ENCODE measurements at regions not wholly inside any gene's neighbourhood (a gene's known extent, or its start where the extent isn't known, plus 50 kb on each side); places are given as distances from the start of the nearest gene placed in this dataset.

GRCh38 chr10:83678850-83679249, 460.5 kb upstream of the GHITM start:
- Histone ChIP-seq H3K36me3 (replicated peaks in 1 of 2; ENCODE audit: control insufficient read depth in 2 of 2, insufficient read depth in 2 of 2, low read length in 2 of 2) (no peaks in the 10 kb centered on the region), H2BK5ac (ENCODE audit: low read length) (no peak overlapping the region), H4K91ac (ENCODE audit: low read depth, low read length, poor library complexity) (no peak overlapping the region), H3K9ac (ENCODE audit: low read depth, low read length, poor library complexity) (no peak overlapping the region), H3K4ac (ENCODE audit: low read length) (no peak overlapping the region), H2BK12ac (ENCODE audit: low read length) (no peak overlapping the region), H3K4me3 (ENCODE audit: low read length in 2 of 2) (no peak overlapping the region), H3K27me3 (ENCODE audit: control insufficient read depth in 3 of 3, insufficient read depth in 3 of 3, low read depth in 1 of 3, low read length in 3 of 3) (no peaks in the 10 kb centered on the region), H4K8ac (ENCODE audit: low read depth, low read length) (no peak overlapping the region), H3K4me2 (ENCODE audit: insufficient read depth, low read length, poor library complexity, severe bottlenecking) (no peak overlapping the region), H3K18ac (ENCODE audit: low read length) (no peak overlapping the region), H3K4me1 (ENCODE audit: control insufficient read depth in 2 of 2, insufficient read depth in 1 of 2, low read depth in 1 of 2, low read length in 2 of 2) (peaks cover 0 to 2% of the 10 kb centered on the region in 2 donors), H2BK120ac (ENCODE audit: low read depth, low read length) (no peak overlapping the region), H2AFZ (ENCODE audit: low read length) (no peak overlapping the region), H3K27ac (replicated peaks; ENCODE audit: low read length) (no peak overlapping the region), H3K14ac (ENCODE audit: low read length) (no peak overlapping the region), H2AK5ac (ENCODE audit: low read depth, low read length) (no peak overlapping the region), H3K23ac (ENCODE audit: low read depth, low read length, poor library complexity) (no peak overlapping the region), H3K9me3 (replicated peaks in 1 of 2; ENCODE audit: control insufficient read depth in 2 of 2, insufficient read depth in 1 of 2, low read depth in 1 of 2, low read length in 2 of 2) (no peaks in the 10 kb centered on the region), H3K79me1 (ENCODE audit: low read depth, low read length) (no peaks in the 10 kb centered on the region), H2BK15ac (ENCODE audit: low read length) (no peak overlapping the region)
- no CpG with 5 or more reads among the region's 3 CpGs for WGBS, 2 donors (ENCODE audit: extremely low coverage in 2 of 2, insufficient read length in 2 of 2, insufficient replicate concordance in 1 of 2)
- DNase-seq (ENCODE audit: low spot score) = no peak

GRCh38 chr10:83680470-83680891, 458.8 kb upstream of the GHITM start:
- Histone ChIP-seq H4K91ac (ENCODE audit: low read depth, low read length, poor library complexity) (no peak overlapping the region), H3K27ac (replicated peaks; ENCODE audit: low read length) (no peak overlapping the region), H3K36me3 (replicated peaks in 1 of 2; ENCODE audit: control insufficient read depth in 2 of 2, insufficient read depth in 2 of 2, low read length in 2 of 2) (no peaks in the 10 kb centered on the region), H3K79me1 (ENCODE audit: low read depth, low read length) (no peaks in the 10 kb centered on the region), H3K9me3 (replicated peaks in 1 of 2; ENCODE audit: control insufficient read depth in 2 of 2, insufficient read depth in 1 of 2, low read depth in 1 of 2, low read length in 2 of 2) (no peaks in the 10 kb centered on the region), H3K4me1 (ENCODE audit: control insufficient read depth in 2 of 2, insufficient read depth in 1 of 2, low read depth in 1 of 2, low read length in 2 of 2) (peaks cover 0 to 2% of the 10 kb centered on the region in 2 donors), H2AFZ (ENCODE audit: low read length) (no peak overlapping the region), H3K18ac (ENCODE audit: low read length) (no peak overlapping the region), H3K14ac (ENCODE audit: low read length) (no peak overlapping the region), H2BK120ac (ENCODE audit: low read depth, low read length) (no peak overlapping the region), H3K23ac (ENCODE audit: low read depth, low read length, poor library complexity) (no peak overlapping the region), H2BK12ac (ENCODE audit: low read length) (no peak overlapping the region), H3K9ac (ENCODE audit: low read depth, low read length, poor library complexity) (no peak overlapping the region), H2BK15ac (ENCODE audit: low read length) (no peak overlapping the region), H3K4ac (ENCODE audit: low read length) (no peak overlapping the region), H3K4me3 (ENCODE audit: low read length in 2 of 2) (no peak overlapping the region), H3K27me3 (ENCODE audit: control insufficient read depth in 3 of 3, insufficient read depth in 3 of 3, low read depth in 1 of 3, low read length in 3 of 3) (no peaks in the 10 kb centered on the region), H2BK5ac (ENCODE audit: low read length) (no peak overlapping the region), H4K8ac (ENCODE audit: low read depth, low read length) (no peak overlapping the region), H3K4me2 (ENCODE audit: insufficient read depth, low read length, poor library complexity, severe bottlenecking) (no peak overlapping the region), H2AK5ac (ENCODE audit: low read depth, low read length) (no peak overlapping the region)
- no CpG with 5 or more reads among the region's 7 CpGs for WGBS, 2 donors (ENCODE audit: extremely low coverage in 2 of 2, insufficient read length in 2 of 2, insufficient replicate concordance in 1 of 2)
- DNase-seq (ENCODE audit: low spot score) = no peak

GRCh38 chr10:83682414-83682813, 456.9 kb upstream of the GHITM start:
- Histone ChIP-seq H3K4me1 (ENCODE audit: control insufficient read depth in 2 of 2, insufficient read depth in 1 of 2, low read depth in 1 of 2, low read length in 2 of 2) (peaks cover 0 to 2% of the 10 kb centered on the region in 2 donors), H3K4me2 (ENCODE audit: insufficient read depth, low read length, poor library complexity, severe bottlenecking) (no peak overlapping the region), H3K27me3 (ENCODE audit: control insufficient read depth in 3 of 3, insufficient read depth in 3 of 3, low read depth in 1 of 3, low read length in 3 of 3) (no peaks in the 10 kb centered on the region), H3K4ac (ENCODE audit: low read length) (no peak overlapping the region), H3K27ac (replicated peaks; ENCODE audit: low read length) (no peak overlapping the region), H3K14ac (ENCODE audit: low read length) (no peak overlapping the region), H2BK15ac (ENCODE audit: low read length) (no peak overlapping the region), H2BK12ac (ENCODE audit: low read length) (no peak overlapping the region), H3K18ac (ENCODE audit: low read length) (no peak overlapping the region), H2BK120ac (ENCODE audit: low read depth, low read length) (no peak overlapping the region), H2AFZ (ENCODE audit: low read length) (no peak overlapping the region), H2BK5ac (ENCODE audit: low read length) (no peak overlapping the region), H3K36me3 (replicated peaks in 1 of 2; ENCODE audit: control insufficient read depth in 2 of 2, insufficient read depth in 2 of 2, low read length in 2 of 2) (no peaks in the 10 kb centered on the region), H4K8ac (ENCODE audit: low read depth, low read length) (no peak overlapping the region), H3K9ac (ENCODE audit: low read depth, low read length, poor library complexity) (no peak overlapping the region), H3K23ac (ENCODE audit: low read depth, low read length, poor library complexity) (no peak overlapping the region), H4K91ac (ENCODE audit: low read depth, low read length, poor library complexity) (no peak overlapping the region), H3K79me1 (ENCODE audit: low read depth, low read length) (no peaks in the 10 kb centered on the region), H2AK5ac (ENCODE audit: low read depth, low read length) (no peak overlapping the region), H3K4me3 (ENCODE audit: low read length in 2 of 2) (no peak overlapping the region), H3K9me3 (replicated peaks in 1 of 2; ENCODE audit: control insufficient read depth in 2 of 2, insufficient read depth in 1 of 2, low read depth in 1 of 2, low read length in 2 of 2) (no peaks in the 10 kb centered on the region)
- no peak for DNase-seq (ENCODE audit: low spot score)
- WGBS, 2 donors (ENCODE audit: extremely low coverage in 2 of 2, insufficient read length in 2 of 2, insufficient replicate concordance in 1 of 2) = no CpG with 5 or more reads among the region's 2 CpGs

DNA sequence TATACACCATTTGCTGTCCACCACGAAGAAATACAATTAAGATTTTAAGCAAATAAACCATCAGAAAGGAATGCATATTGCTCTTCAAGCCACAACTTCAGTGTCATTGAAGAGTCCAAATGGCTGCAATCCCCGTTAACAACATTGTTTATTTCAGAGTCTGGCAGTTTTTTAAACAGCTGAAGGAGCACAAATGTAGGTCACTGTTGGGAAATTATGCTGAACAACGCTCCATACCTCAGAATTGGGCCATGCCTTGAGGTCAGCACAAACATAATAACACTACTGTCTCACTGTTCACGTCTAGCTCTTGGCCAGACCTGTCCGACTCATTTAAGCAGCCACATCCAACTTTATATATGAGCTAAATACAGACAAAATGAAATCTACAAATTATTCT, 453.9 kb upstream of the GHITM start:
- Histone ChIP-seq H3K14ac (ENCODE audit: low read length) (no peak overlapping the region), H3K18ac (ENCODE audit: low read length) (no peak overlapping the region), H3K27me3 (ENCODE audit: control insufficient read depth in 3 of 3, insufficient read depth in 3 of 3, low read depth in 1 of 3, low read length in 3 of 3) (no peaks in the 10 kb centered on the region), H3K9ac (ENCODE audit: low read depth, low read length, poor library complexity) (no peak overlapping the region), H3K4ac (ENCODE audit: low read length) (no peak overlapping the region), H4K8ac (ENCODE audit: low read depth, low read length) (no peak overlapping the region), H3K4me3 (ENCODE audit: low read length in 2 of 2) (no peak overlapping the region), H3K4me2 (ENCODE audit: insufficient read depth, low read length, poor library complexity, severe bottlenecking) (no peak overlapping the region), H2BK12ac (ENCODE audit: low read length) (no peak overlapping the region), H4K91ac (ENCODE audit: low read depth, low read length, poor library complexity) (no peak overlapping the region), H3K4me1 (ENCODE audit: control insufficient read depth in 2 of 2, insufficient read depth in 1 of 2, low read depth in 1 of 2, low read length in 2 of 2) (peaks cover 0 to 2% of the 10 kb centered on the region in 2 donors), H3K9me3 (replicated peaks in 1 of 2; ENCODE audit: control insufficient read depth in 2 of 2, insufficient read depth in 1 of 2, low read depth in 1 of 2, low read length in 2 of 2) (no peaks in the 10 kb centered on the region), H2BK120ac (ENCODE audit: low read depth, low read length) (no peak overlapping the region), H3K23ac (ENCODE audit: low read depth, low read length, poor library complexity) (no peak overlapping the region), H3K79me1 (ENCODE audit: low read depth, low read length) (no peaks in the 10 kb centered on the region), H2AK5ac (ENCODE audit: low read depth, low read length) (no peak overlapping the region), H3K27ac (replicated peaks; ENCODE audit: low read length) (no peak overlapping the region), H2BK15ac (ENCODE audit: low read length) (no peak overlapping the region), H2AFZ (ENCODE audit: low read length) (no peak overlapping the region), H3K36me3 (replicated peaks in 1 of 2; ENCODE audit: control insufficient read depth in 2 of 2, insufficient read depth in 2 of 2, low read length in 2 of 2) (no peaks in the 10 kb centered on the region), H2BK5ac (ENCODE audit: low read length) (no peak overlapping the region)
- DNase-seq (ENCODE audit: low spot score) = no peak
- WGBS, 2 donors (ENCODE audit: extremely low coverage in 2 of 2, insufficient read length in 2 of 2, insufficient replicate concordance in 1 of 2) = no CpG with 5 or more reads among the region's 5 CpGs
